Ishikawa (cell line): ENCODE measurements at regions not wholly inside any gene's neighbourhood (a gene's known extent, or its start where the extent isn't known, plus 50 kb on each side); places are given as distances from the start of the nearest gene placed in this dataset.

Experiments used
- CEBPB ChIP-seq: IDR thresholded peaks from 2 replicates; pipeline ENCODE4 v1.6.1; 2012
- CREB1 ChIP-seq: IDR thresholded peaks from 2 replicates; pipeline ENCODE4 v1.6.1; 2012; ENCODE audit warnings: low read depth
- EGR1 ChIP-seq: IDR thresholded peaks from 2 replicates; pipeline ENCODE4 v1.6.1; 2012
- EP300 ChIP-seq: IDR thresholded peaks from 2 replicates; pipeline ENCODE4 v1.6.1; 2012; ENCODE audit warnings: borderline replicate concordance
- FOXM1 ChIP-seq: IDR thresholded peaks from 2 replicates; pipeline ENCODE4 v1.6.1; 2012; ENCODE audit warnings: low read depth, borderline replicate concordance
- NFIC ChIP-seq: IDR thresholded peaks from 2 replicates; pipeline ENCODE4 v1.6.1; 2012
- RAD21 ChIP-seq: IDR thresholded peaks from 2 replicates; pipeline ENCODE4 v1.6.1; 2012; ENCODE audit warnings: low read depth
- TAF1 ChIP-seq: IDR thresholded peaks from 2 replicates; pipeline ENCODE4 v1.6.1; 2012; ENCODE audit warnings: low read depth, mild to moderate bottlenecking
- TCF12 ChIP-seq: IDR thresholded peaks from 2 replicates; pipeline ENCODE4 v1.6.1; 2012; ENCODE audit warnings: low read depth
- TEAD4 ChIP-seq: IDR thresholded peaks from 2 replicates; pipeline ENCODE4 v1.6.1; 2012
- YY1 ChIP-seq: IDR thresholded peaks from 2 replicates; pipeline ENCODE4 v1.6.1; 2012; ENCODE audit warnings: low read depth
- ZBTB7A ChIP-seq: IDR thresholded peaks from 2 replicates; pipeline ENCODE4 v1.6.1; 2012; ENCODE audit warnings: low read depth
- TF ChIP-seq, protein P1 (sequence below): IDR thresholded peaks from 2 replicates; pipeline ENCODE4 v1.6.1; 2012
- TF ChIP-seq, protein P2 (sequence below): IDR thresholded peaks from 2 replicates; pipeline ENCODE4 v1.6.1; 2012
- TF ChIP-seq, protein P3 (sequence below): IDR thresholded peaks from 2 replicates; pipeline ENCODE4 v1.6.1; 2012; ENCODE audit warnings: low read depth, mild to moderate bottlenecking

DNA sequence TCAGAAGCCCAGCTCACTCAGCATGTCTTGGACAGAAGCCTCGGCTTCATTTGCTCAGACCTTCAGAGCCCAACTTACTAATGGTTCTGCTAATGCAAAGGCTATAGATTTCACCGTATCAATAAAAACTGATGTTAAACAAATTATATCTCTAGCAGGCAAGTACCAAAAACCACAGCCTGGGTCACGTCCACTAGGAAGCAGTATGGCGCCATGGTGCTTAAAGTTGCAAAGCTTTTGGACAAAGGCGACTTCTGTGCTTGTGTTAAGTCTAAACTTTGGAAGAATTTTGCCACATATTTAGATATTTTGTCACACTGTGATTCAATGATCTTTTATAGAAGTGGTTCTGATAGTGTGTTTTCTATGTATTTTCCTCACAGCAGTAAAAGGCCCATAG lies 276.8 kb upstream of the PARD3B start:
- no peak for TF ChIP-seq YY1
- peak; percentile 35; the same call in 1 of the 2 replicates for TF ChIP-seq RAD21
- TF ChIP-seq, protein P1, sequence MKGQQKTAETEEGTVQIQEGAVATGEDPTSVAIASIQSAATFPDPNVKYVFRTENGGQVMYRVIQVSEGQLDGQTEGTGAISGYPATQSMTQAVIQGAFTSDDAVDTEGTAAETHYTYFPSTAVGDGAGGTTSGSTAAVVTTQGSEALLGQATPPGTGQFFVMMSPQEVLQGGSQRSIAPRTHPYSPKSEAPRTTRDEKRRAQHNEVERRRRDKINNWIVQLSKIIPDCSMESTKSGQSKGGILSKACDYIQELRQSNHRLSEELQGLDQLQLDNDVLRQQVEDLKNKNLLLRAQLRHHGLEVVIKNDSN, result no peak

DNA sequence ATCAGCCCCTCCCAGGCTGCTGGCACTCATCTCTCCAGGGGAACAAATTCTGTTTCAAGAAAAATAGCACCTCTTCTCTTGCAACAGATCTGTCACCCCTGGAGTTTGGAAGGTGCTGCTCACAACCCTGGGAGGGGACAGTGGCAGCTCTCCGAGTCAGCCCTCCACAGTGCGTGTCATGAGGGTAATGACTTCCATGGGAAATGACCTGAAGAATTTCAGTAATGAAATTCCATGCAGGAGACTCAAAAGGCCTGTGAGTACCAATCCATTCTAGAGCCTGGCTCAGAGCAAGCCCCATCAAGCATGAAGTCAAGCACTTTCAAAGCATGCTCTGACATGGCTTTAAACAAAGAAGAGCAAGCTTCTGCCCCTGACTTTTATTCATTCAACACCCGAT lies 276.3 kb upstream of the PARD3B start:
- TF ChIP-seq, protein P2, sequence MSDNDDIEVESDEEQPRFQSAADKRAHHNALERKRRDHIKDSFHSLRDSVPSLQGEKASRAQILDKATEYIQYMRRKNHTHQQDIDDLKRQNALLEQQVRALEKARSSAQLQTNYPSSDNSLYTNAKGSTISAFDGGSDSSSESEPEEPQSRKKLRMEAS, result no peak
- TF ChIP-seq TEAD4, result no peak
- no peak for TF ChIP-seq CREB1
- no peak for TF ChIP-seq YY1
- TF ChIP-seq, protein P1, result no peak
- TF ChIP-seq CEBPB, result no peak
- no peak for TF ChIP-seq ZBTB7A
- no peak for TF ChIP-seq FOXM1
- TF ChIP-seq TAF1, result no peak
- no peak for TF ChIP-seq EGR1
- TF ChIP-seq, protein P3, sequence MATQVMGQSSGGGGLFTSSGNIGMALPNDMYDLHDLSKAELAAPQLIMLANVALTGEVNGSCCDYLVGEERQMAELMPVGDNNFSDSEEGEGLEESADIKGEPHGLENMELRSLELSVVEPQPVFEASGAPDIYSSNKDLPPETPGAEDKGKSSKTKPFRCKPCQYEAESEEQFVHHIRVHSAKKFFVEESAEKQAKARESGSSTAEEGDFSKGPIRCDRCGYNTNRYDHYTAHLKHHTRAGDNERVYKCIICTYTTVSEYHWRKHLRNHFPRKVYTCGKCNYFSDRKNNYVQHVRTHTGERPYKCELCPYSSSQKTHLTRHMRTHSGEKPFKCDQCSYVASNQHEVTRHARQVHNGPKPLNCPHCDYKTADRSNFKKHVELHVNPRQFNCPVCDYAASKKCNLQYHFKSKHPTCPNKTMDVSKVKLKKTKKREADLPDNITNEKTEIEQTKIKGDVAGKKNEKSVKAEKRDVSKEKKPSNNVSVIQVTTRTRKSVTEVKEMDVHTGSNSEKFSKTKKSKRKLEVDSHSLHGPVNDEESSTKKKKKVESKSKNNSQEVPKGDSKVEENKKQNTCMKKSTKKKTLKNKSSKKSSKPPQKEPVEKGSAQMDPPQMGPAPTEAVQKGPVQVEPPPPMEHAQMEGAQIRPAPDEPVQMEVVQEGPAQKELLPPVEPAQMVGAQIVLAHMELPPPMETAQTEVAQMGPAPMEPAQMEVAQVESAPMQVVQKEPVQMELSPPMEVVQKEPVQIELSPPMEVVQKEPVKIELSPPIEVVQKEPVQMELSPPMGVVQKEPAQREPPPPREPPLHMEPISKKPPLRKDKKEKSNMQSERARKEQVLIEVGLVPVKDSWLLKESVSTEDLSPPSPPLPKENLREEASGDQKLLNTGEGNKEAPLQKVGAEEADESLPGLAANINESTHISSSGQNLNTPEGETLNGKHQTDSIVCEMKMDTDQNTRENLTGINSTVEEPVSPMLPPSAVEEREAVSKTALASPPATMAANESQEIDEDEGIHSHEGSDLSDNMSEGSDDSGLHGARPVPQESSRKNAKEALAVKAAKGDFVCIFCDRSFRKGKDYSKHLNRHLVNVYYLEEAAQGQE, result no peak

DNA sequence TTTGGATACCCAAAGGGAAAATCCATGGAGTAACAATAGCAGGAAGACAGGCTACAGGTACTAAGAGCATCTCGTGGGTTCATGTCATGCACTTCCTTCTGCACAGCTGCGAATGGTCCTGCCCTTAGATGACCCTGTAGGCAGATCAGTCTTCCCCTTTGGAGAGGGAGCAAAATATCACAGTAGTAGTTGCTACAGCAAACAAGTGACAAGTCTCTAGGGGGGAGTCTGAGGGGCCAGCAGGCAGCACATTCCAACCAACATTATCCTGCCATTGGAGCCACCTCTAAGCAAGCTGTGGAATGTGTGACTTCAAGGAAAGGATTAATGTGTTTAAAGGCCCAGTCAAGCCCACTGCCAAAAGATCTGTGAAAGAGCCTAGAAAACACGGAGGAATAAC lies 273.2 kb upstream of the PARD3B start:
- no peak for TF ChIP-seq CREB1
- TF ChIP-seq RAD21, result no peak
- TF ChIP-seq, protein P2, result no peak
- no peak for TF ChIP-seq YY1
- no peak for TF ChIP-seq FOXM1
- TF ChIP-seq EP300, result no peak
- TF ChIP-seq, protein P1, result no peak
- no peak for TF ChIP-seq EGR1
- TF ChIP-seq NFIC, result no peak
- no peak for TF ChIP-seq CEBPB
- TF ChIP-seq TCF12, result no peak
- no peak for TF ChIP-seq TAF1
- no peak for TF ChIP-seq ZBTB7A
- TF ChIP-seq, protein P3, result no peak
- no peak for TF ChIP-seq TEAD4

DNA sequence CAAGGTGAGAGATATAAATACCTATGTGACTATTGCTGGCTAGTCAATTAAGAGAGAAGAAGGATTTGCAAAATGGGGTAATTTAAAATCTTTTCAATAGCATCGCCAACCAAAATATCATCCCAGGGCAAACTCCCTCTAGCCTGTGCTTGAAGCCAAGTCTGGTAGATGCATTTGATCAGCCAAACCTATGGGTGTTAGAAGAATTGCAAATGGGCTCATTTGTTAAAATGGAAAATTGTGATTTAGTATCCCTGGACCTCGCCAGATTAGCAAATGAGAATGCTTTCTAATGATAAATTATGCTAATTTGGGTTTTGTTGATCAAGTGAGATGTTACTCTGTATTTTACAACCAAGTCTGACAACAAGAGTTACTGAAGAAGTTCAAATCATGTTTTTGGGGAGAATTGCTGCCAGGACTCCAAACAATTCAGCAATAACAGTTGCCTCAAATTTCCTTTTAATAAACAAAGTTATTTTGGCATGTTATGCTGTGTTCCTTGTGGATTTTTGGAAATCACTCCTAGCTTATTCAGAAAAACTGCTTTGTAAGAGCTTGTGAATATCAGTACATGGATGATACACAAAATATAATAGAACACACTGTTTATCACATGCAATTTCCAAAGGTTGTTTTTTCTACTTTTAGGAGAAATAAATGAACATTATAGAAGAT lies 272.5 kb upstream of the PARD3B start:
- TF ChIP-seq, protein P1, result no peak
- no peak for TF ChIP-seq FOXM1
- TF ChIP-seq TCF12, result no peak
- no peak for TF ChIP-seq YY1
- no peak for TF ChIP-seq EGR1
- no peak for TF ChIP-seq TAF1
- TF ChIP-seq, protein P2, result no peak

DNA sequence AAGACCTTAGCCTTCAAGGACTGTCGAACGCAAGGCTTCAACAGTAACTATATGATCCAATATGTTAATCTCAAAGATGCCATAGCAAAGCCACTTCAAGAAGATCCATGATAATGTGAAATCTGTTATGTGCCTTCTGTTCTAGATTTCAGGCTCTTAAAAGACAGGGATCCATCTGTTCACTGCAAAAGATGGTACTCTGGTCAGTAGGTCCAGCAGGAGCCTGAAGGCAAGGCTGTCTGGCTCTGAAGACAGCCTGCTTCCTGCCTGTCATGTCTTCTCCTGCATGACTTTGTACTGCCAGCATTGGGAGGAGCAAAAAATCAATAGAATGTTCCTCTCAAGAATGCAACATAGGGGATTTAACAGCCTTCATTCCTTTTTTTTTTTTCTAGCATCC lies 270.8 kb upstream of the PARD3B start:
- TF ChIP-seq TCF12, result no peak
- TF ChIP-seq, protein P1, result no peak
- TF ChIP-seq, protein P3, result no peak
- TF ChIP-seq CREB1, result no peak
- no peak for TF ChIP-seq RAD21
- no peak for TF ChIP-seq CEBPB
- no peak for TF ChIP-seq YY1
- TF ChIP-seq EP300, result no peak
- no peak for TF ChIP-seq TAF1
- TF ChIP-seq TEAD4, result no peak
- TF ChIP-seq, protein P2, result no peak
- TF ChIP-seq FOXM1, result no peak
- TF ChIP-seq NFIC, result no peak
- TF ChIP-seq EGR1, result no peak
- no peak for TF ChIP-seq ZBTB7A
